ENCODE measurements at regions not wholly inside any gene's neighbourhood (a gene's known extent, or its start where the extent isn't known, plus 50 kb on each side); places are given as distances from the start of the nearest gene placed in this dataset.
"Not testable (repeated sequence)": the region's sequence is repeated elsewhere in the genome, so short reads cannot be mapped to it uniquely, and the experiment has no call there.

DNA sequence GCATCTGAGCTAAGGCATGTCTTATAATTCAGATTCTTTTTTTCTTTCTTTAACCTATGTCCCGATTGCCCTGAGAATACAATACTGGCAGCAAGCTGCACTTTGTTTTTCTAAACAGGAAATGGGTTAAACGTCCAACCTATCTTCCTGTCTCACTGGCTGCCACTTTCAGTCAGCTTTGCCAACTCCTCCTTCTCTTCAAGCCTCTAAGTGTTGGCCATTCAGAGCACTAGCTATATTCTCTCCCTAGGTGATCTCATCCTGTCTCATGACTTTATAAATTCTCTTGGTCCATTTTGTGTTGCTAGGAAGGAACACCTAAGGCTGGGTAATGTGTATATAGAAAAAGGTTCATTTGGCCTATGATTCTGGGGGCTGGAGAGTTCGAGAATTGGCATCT lies 109.5 kb upstream of the TSC22D1 start (continued):
- TF ChIP-seq, protein P1, sequence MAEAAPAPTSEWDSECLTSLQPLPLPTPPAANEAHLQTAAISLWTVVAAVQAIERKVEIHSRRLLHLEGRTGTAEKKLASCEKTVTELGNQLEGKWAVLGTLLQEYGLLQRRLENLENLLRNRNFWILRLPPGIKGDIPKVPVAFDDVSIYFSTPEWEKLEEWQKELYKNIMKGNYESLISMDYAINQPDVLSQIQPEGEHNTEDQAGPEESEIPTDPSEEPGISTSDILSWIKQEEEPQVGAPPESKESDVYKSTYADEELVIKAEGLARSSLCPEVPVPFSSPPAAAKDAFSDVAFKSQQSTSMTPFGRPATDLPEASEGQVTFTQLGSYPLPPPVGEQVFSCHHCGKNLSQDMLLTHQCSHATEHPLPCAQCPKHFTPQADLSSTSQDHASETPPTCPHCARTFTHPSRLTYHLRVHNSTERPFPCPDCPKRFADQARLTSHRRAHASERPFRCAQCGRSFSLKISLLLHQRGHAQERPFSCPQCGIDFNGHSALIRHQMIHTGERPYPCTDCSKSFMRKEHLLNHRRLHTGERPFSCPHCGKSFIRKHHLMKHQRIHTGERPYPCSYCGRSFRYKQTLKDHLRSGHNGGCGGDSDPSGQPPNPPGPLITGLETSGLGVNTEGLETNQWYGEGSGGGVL (tag by site-specific recombination; IDR thresholded peaks at IDR 0.05) = no peak

DNA sequence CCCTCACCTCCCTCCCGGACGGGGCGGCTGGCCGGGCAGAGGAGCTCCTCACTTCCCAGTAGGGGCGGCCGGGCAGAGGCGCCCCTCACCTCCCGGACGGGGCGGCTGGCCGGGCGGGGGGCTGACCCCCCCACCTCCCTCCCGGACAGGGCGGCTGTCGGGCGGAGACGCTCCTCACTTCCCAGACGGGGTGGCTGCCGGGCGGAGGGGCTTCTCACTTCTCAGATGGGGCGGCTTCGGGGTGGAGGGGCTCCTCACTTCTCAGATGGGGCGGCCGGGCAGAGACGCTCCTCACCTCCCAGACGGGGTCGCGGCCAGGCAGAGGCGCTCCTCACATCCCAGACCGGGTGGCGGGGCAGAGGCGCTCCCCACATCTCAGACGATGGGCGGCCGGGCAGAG lies 106.3 kb upstream of the TSC22D1 start:
- H3K9me3 ChIP-seq (ENCODE audit: control insufficient read depth, insufficient read depth, low read depth, low read length); H3K27ac ChIP-seq (ENCODE audit: extremely low read depth, low read depth, low read length); H3K4me3 ChIP-seq (ENCODE audit: low read depth, low read length); H3K36me3 ChIP-seq (ENCODE audit: control insufficient read depth in 2 of 2, insufficient read depth in 1 of 2, low read length in 2 of 2); CTCF ChIA-PET; H3K4me1 ChIP-seq (ENCODE audit: control insufficient read depth, insufficient read depth, low read length); POLR2A ChIA-PET: not testable (repeated sequence)

DNA sequence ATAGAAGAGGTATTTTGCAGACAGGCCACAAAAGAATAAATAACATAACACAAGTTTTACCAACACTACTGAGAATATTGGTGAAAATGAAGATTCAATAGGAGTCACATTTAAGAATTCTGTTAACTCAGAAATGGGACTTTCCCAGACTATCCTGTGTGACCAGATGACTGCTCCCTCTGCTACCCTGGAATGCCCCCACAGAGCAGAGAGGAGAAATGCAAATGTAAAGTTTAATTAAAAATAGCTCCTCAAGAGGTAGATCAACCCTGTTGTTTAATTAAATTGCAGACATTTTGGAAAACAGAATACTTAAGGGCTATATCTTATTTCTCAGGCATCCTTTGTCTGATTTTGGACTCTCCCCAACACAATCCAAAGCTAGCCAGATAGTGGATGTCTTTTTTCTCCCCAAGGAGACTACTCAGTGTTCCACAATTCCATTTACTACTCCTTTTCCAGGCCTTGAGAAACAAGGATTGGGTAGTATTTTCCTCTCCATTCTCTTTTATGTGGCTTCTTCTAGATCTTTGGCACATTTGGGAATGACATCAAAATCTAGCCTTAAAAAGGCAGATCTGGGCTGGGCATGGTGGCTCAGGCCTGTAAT lies 104.7 kb upstream of the TSC22D1 start:
- Histone ChIP-seq H3K9me3 (ENCODE audit: control insufficient read depth, insufficient read depth, low read depth, low read length) (no peaks in the 10 kb centered on the region), H3K36me3 (ENCODE audit: control insufficient read depth in 2 of 2, insufficient read depth in 1 of 2, low read length in 2 of 2) (no peaks in the 10 kb centered on the region), H3K4me3 (ENCODE audit: low read depth, low read length) (no peak overlapping the region), H3K4me1 (ENCODE audit: control insufficient read depth, insufficient read depth, low read length) (no peaks in the 10 kb centered on the region), H3K27ac (ENCODE audit: extremely low read depth, low read depth, low read length) (no peak overlapping the region)
- POLR2A ChIA-PET = no interaction called here
- CTCF ChIA-PET = interaction anchor here (0.9 kb wide), 1 partner anchor 1502 kb away, joined by 4 read pairs; no protein-coding TSS in a partner anchor
- TF ChIP-seq ZNF341 (tag by site-specific recombination; IDR thresholded peaks at IDR 0.05; ENCODE audit: low read depth) (no peak), ZNF169 (tag by site-specific recombination; IDR thresholded peaks at IDR 0.05) (no peak), ZNF830 (tag by site-specific recombination; IDR thresholded peaks at IDR 0.05; ENCODE audit: low read depth) (no peak), ZNF140 (tag by site-specific recombination; IDR thresholded peaks at IDR 0.05) (no peak), ZNF214 (tag by site-specific recombination; IDR thresholded peaks at IDR 0.05; ENCODE audit: borderline replicate concordance) (no peak)
- TF ChIP-seq, protein P2, sequence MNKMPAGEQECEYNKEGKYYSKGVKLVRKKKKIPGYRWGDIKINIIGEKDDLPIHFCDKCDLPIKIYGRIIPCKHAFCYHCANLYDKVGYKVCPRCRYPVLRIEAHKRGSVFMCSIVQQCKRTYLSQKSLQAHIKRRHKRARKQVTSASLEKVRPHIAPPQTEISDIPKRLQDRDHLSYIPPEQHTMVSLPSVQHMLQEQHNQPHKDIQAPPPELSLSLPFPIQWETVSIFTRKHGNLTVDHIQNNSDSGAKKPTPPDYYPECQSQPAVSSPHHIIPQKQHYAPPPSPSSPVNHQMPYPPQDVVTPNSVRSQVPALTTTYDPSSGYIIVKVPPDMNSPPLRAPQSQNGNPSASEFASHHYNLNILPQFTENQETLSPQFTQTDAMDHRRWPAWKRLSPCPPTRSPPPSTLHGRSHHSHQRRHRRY (tag by site-specific recombination; IDR thresholded peaks at IDR 0.05) = no peak
- TF ChIP-seq, protein P3, sequence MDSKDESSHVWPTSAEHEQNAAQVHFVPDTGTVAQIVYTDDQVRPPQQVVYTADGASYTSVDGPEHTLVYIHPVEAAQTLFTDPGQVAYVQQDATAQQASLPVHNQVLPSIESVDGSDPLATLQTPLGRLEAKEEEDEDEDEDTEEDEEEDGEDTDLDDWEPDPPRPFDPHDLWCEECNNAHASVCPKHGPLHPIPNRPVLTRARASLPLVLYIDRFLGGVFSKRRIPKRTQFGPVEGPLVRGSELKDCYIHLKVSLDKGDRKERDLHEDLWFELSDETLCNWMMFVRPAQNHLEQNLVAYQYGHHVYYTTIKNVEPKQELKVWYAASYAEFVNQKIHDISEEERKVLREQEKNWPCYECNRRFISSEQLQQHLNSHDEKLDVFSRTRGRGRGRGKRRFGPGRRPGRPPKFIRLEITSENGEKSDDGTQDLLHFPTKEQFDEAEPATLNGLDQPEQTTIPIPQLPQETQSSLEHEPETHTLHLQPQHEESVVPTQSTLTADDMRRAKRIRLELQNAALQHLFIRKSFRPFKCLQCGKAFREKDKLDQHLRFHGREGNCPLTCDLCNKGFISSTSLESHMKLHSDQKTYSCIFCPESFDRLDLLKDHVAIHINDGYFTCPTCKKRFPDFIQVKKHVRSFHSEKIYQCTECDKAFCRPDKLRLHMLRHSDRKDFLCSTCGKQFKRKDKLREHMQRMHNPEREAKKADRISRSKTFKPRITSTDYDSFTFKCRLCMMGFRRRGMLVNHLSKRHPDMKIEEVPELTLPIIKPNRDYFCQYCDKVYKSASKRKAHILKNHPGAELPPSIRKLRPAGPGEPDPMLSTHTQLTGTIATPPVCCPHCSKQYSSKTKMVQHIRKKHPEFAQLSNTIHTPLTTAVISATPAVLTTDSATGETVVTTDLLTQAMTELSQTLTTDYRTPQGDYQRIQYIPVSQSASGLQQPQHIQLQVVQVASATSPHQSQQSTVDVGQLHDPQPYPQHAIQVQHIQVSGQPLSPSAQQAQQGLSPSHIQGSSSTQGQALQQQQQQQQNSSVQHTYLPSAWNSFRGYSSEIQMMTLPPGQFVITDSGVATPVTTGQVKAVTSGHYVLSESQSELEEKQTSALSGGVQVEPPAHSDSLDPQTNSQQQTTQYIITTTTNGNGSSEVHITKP (tag by site-specific recombination; IDR thresholded peaks at IDR 0.05) = no peak
- TF ChIP-seq, protein P4, sequence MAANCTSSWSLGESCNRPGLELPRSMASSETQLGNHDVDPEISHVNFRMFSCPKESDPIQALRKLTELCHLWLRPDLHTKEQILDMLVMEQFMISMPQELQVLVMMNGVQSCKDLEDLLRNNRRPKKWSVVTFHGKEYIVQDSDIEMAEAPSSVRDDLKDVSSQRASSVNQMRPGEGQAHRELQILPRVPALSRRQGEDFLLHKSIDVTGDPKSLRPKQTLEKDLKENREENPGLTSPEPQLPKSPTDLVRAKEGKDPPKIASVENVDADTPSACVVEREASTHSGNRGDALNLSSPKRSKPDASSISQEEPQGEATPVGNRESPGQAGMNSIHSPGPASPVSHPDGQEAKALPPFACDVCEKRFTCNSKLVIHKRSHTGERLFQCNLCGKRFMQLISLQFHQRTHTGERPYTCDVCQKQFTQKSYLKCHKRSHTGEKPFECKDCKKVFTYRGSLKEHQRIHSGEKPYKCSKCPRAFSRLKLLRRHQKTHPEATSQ (tag by site-specific recombination; IDR thresholded peaks at IDR 0.05) = no peak
- TF ChIP-seq, protein P5, sequence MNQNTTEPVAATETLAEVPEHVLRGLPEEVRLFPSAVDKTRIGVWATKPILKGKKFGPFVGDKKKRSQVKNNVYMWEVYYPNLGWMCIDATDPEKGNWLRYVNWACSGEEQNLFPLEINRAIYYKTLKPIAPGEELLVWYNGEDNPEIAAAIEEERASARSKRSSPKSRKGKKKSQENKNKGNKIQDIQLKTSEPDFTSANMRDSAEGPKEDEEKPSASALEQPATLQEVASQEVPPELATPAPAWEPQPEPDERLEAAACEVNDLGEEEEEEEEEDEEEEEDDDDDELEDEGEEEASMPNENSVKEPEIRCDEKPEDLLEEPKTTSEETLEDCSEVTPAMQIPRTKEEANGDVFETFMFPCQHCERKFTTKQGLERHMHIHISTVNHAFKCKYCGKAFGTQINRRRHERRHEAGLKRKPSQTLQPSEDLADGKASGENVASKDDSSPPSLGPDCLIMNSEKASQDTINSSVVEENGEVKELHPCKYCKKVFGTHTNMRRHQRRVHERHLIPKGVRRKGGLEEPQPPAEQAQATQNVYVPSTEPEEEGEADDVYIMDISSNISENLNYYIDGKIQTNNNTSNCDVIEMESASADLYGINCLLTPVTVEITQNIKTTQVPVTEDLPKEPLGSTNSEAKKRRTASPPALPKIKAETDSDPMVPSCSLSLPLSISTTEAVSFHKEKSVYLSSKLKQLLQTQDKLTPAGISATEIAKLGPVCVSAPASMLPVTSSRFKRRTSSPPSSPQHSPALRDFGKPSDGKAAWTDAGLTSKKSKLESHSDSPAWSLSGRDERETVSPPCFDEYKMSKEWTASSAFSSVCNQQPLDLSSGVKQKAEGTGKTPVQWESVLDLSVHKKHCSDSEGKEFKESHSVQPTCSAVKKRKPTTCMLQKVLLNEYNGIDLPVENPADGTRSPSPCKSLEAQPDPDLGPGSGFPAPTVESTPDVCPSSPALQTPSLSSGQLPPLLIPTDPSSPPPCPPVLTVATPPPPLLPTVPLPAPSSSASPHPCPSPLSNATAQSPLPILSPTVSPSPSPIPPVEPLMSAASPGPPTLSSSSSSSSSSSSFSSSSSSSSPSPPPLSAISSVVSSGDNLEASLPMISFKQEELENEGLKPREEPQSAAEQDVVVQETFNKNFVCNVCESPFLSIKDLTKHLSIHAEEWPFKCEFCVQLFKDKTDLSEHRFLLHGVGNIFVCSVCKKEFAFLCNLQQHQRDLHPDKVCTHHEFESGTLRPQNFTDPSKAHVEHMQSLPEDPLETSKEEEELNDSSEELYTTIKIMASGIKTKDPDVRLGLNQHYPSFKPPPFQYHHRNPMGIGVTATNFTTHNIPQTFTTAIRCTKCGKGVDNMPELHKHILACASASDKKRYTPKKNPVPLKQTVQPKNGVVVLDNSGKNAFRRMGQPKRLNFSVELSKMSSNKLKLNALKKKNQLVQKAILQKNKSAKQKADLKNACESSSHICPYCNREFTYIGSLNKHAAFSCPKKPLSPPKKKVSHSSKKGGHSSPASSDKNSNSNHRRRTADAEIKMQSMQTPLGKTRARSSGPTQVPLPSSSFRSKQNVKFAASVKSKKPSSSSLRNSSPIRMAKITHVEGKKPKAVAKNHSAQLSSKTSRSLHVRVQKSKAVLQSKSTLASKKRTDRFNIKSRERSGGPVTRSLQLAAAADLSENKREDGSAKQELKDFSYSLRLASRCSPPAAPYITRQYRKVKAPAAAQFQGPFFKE (tag by site-specific recombination; IDR thresholded peaks at IDR 0.05; ENCODE audit: borderline replicate concordance) = no peak
- TF ChIP-seq, protein P6, sequence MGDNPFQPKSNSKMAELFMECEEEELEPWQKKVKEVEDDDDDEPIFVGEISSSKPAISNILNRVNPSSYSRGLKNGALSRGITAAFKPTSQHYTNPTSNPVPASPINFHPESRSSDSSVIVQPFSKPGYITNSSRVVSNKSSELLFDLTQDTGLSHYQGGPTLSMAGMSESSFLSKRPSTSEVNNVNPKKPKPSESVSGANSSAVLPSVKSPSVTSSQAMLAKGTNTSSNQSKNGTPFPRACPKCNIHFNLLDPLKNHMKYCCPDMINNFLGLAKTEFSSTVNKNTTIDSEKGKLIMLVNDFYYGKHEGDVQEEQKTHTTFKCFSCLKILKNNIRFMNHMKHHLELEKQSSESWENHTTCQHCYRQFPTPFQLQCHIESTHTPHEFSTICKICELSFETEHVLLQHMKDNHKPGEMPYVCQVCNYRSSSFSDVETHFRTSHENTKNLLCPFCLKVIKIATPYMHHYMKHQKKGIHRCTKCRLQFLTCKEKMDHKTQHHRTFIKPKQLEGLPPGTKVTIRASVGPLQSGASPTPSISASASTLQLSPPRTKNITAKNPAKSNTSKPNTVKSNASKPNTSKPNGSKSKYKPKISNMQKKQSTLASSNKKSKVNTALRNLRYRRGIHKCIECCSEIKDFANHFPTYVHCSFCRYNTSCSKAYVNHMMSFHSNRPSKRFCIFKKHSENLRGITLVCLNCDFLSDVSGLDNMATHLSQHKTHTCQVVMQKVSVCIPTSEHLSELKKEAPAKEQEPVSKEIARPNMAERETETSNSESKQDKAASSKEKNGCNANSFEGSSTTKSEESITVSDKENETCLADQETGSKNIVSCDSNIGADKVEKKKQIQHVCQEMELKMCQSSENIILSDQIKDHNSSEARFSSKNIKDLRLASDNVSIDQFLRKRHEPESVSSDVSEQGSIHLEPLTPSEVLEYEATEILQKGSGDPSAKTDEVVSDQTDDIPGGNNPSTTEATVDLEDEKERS (tag by site-specific recombination; IDR thresholded peaks at IDR 0.05) = no peak
- TF ChIP-seq, protein P7, sequence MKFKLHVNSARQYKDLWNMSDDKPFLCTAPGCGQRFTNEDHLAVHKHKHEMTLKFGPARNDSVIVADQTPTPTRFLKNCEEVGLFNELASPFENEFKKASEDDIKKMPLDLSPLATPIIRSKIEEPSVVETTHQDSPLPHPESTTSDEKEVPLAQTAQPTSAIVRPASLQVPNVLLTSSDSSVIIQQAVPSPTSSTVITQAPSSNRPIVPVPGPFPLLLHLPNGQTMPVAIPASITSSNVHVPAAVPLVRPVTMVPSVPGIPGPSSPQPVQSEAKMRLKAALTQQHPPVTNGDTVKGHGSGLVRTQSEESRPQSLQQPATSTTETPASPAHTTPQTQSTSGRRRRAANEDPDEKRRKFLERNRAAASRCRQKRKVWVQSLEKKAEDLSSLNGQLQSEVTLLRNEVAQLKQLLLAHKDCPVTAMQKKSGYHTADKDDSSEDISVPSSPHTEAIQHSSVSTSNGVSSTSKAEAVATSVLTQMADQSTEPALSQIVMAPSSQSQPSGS (tag by site-specific recombination; IDR thresholded peaks at IDR 0.05; ENCODE audit: low read depth) = no peak
